SU-DHL-6 (cell line): ENCODE measurements at regions not wholly inside any gene's neighbourhood (a gene's known extent, or its start where the extent isn't known, plus 50 kb on each side); places are given as distances from the start of the nearest gene placed in this dataset.

Experiments used
- EZH2phosphoT487 ChIP-seq: fragments of 200-600 bp; sonication (generic), shearing (Covaris generic); conservative IDR thresholded peaks from 2 replicates; pipeline ENCODE4 v1.6.1; 2018; ENCODE audit warnings: mild to moderate bottlenecking, antibody characterized with exemption, low read length, moderate library complexity, mixed read lengths
- TF ChIP-seq, protein P1 (sequence below): fragments of 200-600 bp; sonication (generic); IDR thresholded peaks from one replicate; pipeline ENCODE4 v1.5.1; 2017; ENCODE audit warnings: antibody characterized with exemption, mild to moderate bottlenecking, low read length, moderate library complexity; ENCODE audit not compliant: insufficient read depth, poor library complexity, severe bottlenecking

DNA sequence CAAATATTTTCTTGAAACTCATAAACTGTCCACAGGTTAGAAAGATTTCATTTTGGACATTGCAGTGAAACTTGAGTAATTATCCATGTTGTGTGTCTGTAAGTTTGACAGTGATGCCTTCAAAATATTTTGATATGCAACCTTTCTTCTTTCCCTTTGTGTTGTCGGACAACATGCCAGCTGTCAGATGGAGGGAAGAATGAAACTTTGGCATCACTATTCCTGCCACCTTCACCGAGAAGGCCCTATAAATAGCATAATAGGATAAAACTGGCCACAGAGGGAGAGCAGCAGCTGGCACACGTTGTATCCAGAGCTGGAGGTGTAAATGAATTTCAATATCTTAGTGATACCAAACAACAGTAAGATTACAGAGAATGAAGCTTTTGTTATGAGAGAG lies 436.7 kb upstream of the CFAP20DC start:
- TF ChIP-seq, protein P1, sequence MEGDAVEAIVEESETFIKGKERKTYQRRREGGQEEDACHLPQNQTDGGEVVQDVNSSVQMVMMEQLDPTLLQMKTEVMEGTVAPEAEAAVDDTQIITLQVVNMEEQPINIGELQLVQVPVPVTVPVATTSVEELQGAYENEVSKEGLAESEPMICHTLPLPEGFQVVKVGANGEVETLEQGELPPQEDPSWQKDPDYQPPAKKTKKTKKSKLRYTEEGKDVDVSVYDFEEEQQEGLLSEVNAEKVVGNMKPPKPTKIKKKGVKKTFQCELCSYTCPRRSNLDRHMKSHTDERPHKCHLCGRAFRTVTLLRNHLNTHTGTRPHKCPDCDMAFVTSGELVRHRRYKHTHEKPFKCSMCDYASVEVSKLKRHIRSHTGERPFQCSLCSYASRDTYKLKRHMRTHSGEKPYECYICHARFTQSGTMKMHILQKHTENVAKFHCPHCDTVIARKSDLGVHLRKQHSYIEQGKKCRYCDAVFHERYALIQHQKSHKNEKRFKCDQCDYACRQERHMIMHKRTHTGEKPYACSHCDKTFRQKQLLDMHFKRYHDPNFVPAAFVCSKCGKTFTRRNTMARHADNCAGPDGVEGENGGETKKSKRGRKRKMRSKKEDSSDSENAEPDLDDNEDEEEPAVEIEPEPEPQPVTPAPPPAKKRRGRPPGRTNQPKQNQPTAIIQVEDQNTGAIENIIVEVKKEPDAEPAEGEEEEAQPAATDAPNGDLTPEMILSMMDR: no peak
- no peak for TF ChIP-seq EZH2phosphoT487
